ENCODE measurements at regions not wholly inside any gene's neighbourhood (a gene's known extent, or its start where the extent isn't known, plus 50 kb on each side); places are given as distances from the start of the nearest gene placed in this dataset.

- no peak overlapping the region for H3K4me3 ChIP-seq (ENCODE audit: low read depth, low read length)
- TF ChIP-seq, protein P1, sequence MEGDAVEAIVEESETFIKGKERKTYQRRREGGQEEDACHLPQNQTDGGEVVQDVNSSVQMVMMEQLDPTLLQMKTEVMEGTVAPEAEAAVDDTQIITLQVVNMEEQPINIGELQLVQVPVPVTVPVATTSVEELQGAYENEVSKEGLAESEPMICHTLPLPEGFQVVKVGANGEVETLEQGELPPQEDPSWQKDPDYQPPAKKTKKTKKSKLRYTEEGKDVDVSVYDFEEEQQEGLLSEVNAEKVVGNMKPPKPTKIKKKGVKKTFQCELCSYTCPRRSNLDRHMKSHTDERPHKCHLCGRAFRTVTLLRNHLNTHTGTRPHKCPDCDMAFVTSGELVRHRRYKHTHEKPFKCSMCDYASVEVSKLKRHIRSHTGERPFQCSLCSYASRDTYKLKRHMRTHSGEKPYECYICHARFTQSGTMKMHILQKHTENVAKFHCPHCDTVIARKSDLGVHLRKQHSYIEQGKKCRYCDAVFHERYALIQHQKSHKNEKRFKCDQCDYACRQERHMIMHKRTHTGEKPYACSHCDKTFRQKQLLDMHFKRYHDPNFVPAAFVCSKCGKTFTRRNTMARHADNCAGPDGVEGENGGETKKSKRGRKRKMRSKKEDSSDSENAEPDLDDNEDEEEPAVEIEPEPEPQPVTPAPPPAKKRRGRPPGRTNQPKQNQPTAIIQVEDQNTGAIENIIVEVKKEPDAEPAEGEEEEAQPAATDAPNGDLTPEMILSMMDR (IDR thresholded peaks at IDR 0.05; ENCODE audit: low read depth, low read length), result no peak
Observed at GRCh38 chr2:22215517-22215916, 1091.7 kb downstream of the TDRD15 start.

DNA sequence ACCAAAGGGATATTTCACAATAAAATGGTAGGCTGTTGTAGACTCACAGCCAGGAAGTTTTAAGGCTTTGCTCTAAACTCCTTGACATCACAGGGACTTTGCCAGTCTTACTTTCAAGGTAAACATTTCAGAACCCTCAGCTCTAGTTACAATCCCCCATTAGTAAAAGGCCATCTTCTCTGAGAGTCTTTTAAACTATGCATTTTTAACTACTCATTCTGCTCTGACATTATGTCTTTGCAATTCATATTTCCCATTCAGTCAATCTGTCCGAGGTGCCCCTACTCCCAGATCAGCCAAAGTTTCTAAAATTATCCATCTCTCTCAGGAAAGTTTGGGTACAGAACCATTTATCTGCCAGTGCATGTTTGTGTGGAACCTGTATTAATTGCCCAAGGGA lies 1094.1 kb downstream of the TDRD15 start:
- TF ChIP-seq, protein P1 (IDR thresholded peaks at IDR 0.05; ENCODE audit: low read depth, low read length), result no peak
- no peak overlapping the region for H3K4me3 ChIP-seq (ENCODE audit: low read depth, low read length)

GRCh38 chr2:22221006-22221405 lies 1097.2 kb downstream of the TDRD15 start:
- TF ChIP-seq, protein P1 (IDR thresholded peaks at IDR 0.05; ENCODE audit: low read depth, low read length), result no peak
- H3K4me3 ChIP-seq (ENCODE audit: low read depth, low read length), result no peak overlapping the region

- no peak overlapping the region for H3K4me3 ChIP-seq (ENCODE audit: low read depth, low read length)
- TF ChIP-seq, protein P1 (IDR thresholded peaks at IDR 0.05; ENCODE audit: low read depth, low read length), result no peak
Observed at GRCh38 chr2:22238967-22239366, 1115.2 kb downstream of the TDRD15 start.

DNA sequence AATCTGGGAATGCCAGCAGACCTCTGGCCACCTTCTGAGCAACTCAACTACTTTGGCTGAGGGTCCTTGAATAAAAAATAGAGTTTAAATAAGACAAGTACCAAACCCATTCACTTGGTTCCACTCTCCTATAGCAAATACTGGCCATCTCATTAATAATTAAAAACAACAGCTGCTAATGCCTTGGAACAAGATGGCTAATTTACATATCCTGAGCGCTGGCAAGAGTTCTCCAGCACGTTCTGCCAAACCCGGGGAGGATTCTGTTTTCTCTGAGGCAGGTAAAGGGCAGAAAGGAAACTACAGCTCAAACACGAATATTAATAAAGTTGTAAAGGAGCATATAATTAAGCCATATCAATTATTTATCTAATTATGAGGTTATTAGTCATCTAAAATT lies 1123.7 kb downstream of the TDRD15 start:
- TF ChIP-seq, protein P1 (IDR thresholded peaks at IDR 0.05; ENCODE audit: low read depth, low read length), result no peak
- no peak overlapping the region for H3K4me3 ChIP-seq (ENCODE audit: low read depth, low read length)

GRCh38 chr2:22248851-22249250 lies 1125.1 kb downstream of the TDRD15 start:
- TF ChIP-seq, protein P1 (IDR thresholded peaks at IDR 0.05; ENCODE audit: low read depth, low read length), result no peak

GRCh38 chr2:22253171-22253570 lies 1129.4 kb downstream of the TDRD15 start:
- no peak overlapping the region for H3K4me3 ChIP-seq (ENCODE audit: low read depth, low read length)
- TF ChIP-seq, protein P1 (IDR thresholded peaks at IDR 0.05; ENCODE audit: low read depth, low read length), result no peak

More at GRCh38 chr2:22248851-22249250, 1125.1 kb downstream of the TDRD15 start:
- H3K4me3 ChIP-seq (ENCODE audit: low read depth, low read length), result no peak overlapping the region
